SK-N-SH (cell line): ENCODE measurements at regions not wholly inside any gene's neighbourhood (a gene's known extent, or its start where the extent isn't known, plus 50 kb on each side); places are given as distances from the start of the nearest gene placed in this dataset.

ENCODE experiments used
- CTCF ChIA-PET: fragments of 300-600, 350-600 bp; formaldehyde crosslinking; extraction: SDS; loops from one replicate; lab custom pipeline; 2021; lab: Yijun Ruan, JAX
- POLR2A ChIA-PET: fragments of 350-600 bp; sonication (Branson Sonifier 250); formaldehyde crosslinking; extraction: SDS; loops from one replicate; lab custom pipeline; 2020; ENCODE audit warnings: antibody characterized with exemption, inconsistent platforms; lab: Yijun Ruan, JAX
- DNase-seq: peaks from one replicate; pipeline ENCODE4 v3.0.0; 2012
- H2AFZ ChIP-seq: fragments of 200-600 bp; sonication (generic); 2 replicates; pipeline ENCODE4 v1.8.1; 2016; ENCODE audit warnings: antibody characterized with exemption, mild to moderate bottlenecking, low read depth
- H3F3A ChIP-seq: fragments of 200-600 bp; sonication (generic); replicated peaks from 2 replicates; pipeline ENCODE3; 2016; ENCODE audit warnings: antibody characterized with exemption, mild to moderate bottlenecking; ENCODE audit not compliant: insufficient read depth
- H3K27ac ChIP-seq, 2 experiments: fragments of 200-500 bp in 1 of 2; fragments of 200-600 bp in 1 of 2; sonication (Bioruptor generic) in 1 of 2; sonication (generic), shearing (Covaris generic) in 1 of 2; 2 replicates each; pipeline versions ENCODE4 v1.5.1 to v1.6.1; 2014 to 2016; ENCODE audit warnings: low read depth in 2 of 2, inconsistent platforms in 1 of 2, low read length in 1 of 2, mild to moderate bottlenecking in 1 of 2, mixed read lengths in 1 of 2
- H3K27me3 ChIP-seq: fragments of 200-600 bp; sonication (generic), shearing (Covaris generic); 2 replicates; pipeline ENCODE4 v1.6.1; 2016; ENCODE audit warnings: mixed run types; ENCODE audit not compliant: insufficient read depth
- H3K36me3 ChIP-seq, 2 experiments: fragments of 200-500 bp in 1 of 2; fragments of 200-600 bp in 1 of 2; sonication (Bioruptor generic) in 1 of 2; sonication (generic) in 1 of 2; replicated peaks in 1 of 2; 2 replicates each; pipeline versions ENCODE3 to v1.5.1; 2014 to 2016; ENCODE audit warnings: low read length in 1 of 2, mild to moderate bottlenecking in 1 of 2; ENCODE audit not compliant: insufficient read depth in 2 of 2, control insufficient read depth in 1 of 2
- H3K4me1 ChIP-seq, 2 experiments: fragments of 200-500 bp in 1 of 2; fragments of 200-600 bp in 1 of 2; sonication (Bioruptor generic) in 1 of 2; sonication (generic), shearing (Covaris generic) in 1 of 2; 2 replicates each; pipeline versions ENCODE4 v1.5.1 to v1.6.1; 2014 to 2016; ENCODE audit warnings: low read depth in 1 of 2, low read length in 1 of 2, mixed run types in 1 of 2; ENCODE audit not compliant: insufficient read depth in 2 of 2, control insufficient read depth in 1 of 2
- H3K4me2 ChIP-seq: fragments of 200-600 bp; sonication (generic), shearing (Covaris generic); 2 replicates; pipeline ENCODE4 v1.6.1; 2017; ENCODE audit warnings: mixed run types
- H3K4me3 ChIP-seq, 2 experiments: fragments of 200-500 bp in 1 of 2; fragments of 200-600 bp in 1 of 2; sonication (Bioruptor generic) in 1 of 2; sonication (generic), shearing (Covaris generic) in 1 of 2; 2 replicates each; pipeline versions ENCODE4 v1.5.1 to v1.8.1; 2014 to 2016; ENCODE audit warnings: low read depth in 2 of 2, inconsistent platforms in 1 of 2, low read length in 1 of 2, mild to moderate bottlenecking in 1 of 2, mixed read lengths in 1 of 2, moderate library complexity in 1 of 2
- H3K79me2 ChIP-seq: fragments of 200-600 bp; sonication (generic); 2 replicates; pipeline ENCODE4 v1.8.1; 2017; ENCODE audit warnings: mild to moderate bottlenecking; ENCODE audit not compliant: insufficient read depth
- H3K9ac ChIP-seq: fragments of 200-600 bp; sonication (generic); 2 replicates; pipeline ENCODE4 v1.6.1; 2017; ENCODE audit warnings: mixed run types
- H3K9me2 ChIP-seq: fragments of 200-600 bp; sonication (generic); 2 replicates; pipeline ENCODE4 v1.6.1; 2017; ENCODE audit warnings: mixed run types
- H3K9me3 ChIP-seq: fragments of 200-600 bp; sonication (generic); 2 replicates; pipeline ENCODE4 v1.6.1; 2017; ENCODE audit warnings: mixed run types, mild to moderate bottlenecking, moderate library complexity
- H4K20me1 ChIP-seq: fragments of 200-600 bp; sonication (generic); 2 replicates; pipeline ENCODE4 v1.6.1; 2017; ENCODE audit warnings: mild to moderate bottlenecking, mixed run types; ENCODE audit not compliant: insufficient read depth
- CHD2 ChIP-seq: fragments of 150-350 bp; IDR thresholded peaks from 2 replicates; pipeline ENCODE4 v1.6.1; 2018; ENCODE audit warnings: low read length; ENCODE audit not compliant: partially characterized antibody
- CTCF ChIP-seq: fragments of 200-600 bp; sonication (generic); IDR thresholded peaks from 2 replicates; pipeline ENCODE4 v1.6.1; 2017; ENCODE audit warnings: antibody characterized with exemption, mild to moderate bottlenecking, moderate library complexity
- ELF1 ChIP-seq: IDR thresholded peaks from 2 replicates; pipeline ENCODE4 v1.4.0; 2012
- FOXJ3 ChIP-seq: sonication (generic); formaldehyde crosslinking; IDR thresholded peaks from 2 replicates; pipeline ENCODE4 v1.5.1; 2020; ENCODE audit warnings: mild to moderate bottlenecking, missing genetic modification reagents
- FOXM1 ChIP-seq: IDR thresholded peaks from 2 replicates; pipeline ENCODE4 v1.4.0; 2012; ENCODE audit warnings: low read depth, mild to moderate bottlenecking
- GATA2 ChIP-seq: sonication (generic); formaldehyde crosslinking; IDR thresholded peaks from 2 replicates; pipeline ENCODE4 v1.5.0; 2020; ENCODE audit warnings: mild to moderate bottlenecking, missing genetic modification reagents
- MAX ChIP-seq: IDR thresholded peaks from 2 replicates; pipeline ENCODE4 v1.4.0; 2012; ENCODE audit warnings: low read depth
- MXI1 ChIP-seq: IDR thresholded peaks from 2 replicates; pipeline ENCODE4 v1.6.1; 2012; ENCODE audit warnings: mild to moderate bottlenecking, low read depth, low read length, improper control_type of control experiment
- PBX3 ChIP-seq: IDR thresholded peaks from 2 replicates; pipeline ENCODE4; 2012
- RAD21 ChIP-seq: IDR thresholded peaks from 2 replicates; pipeline ENCODE4 v1.6.1; 2012; ENCODE audit warnings: mild to moderate bottlenecking, low read length
- RCOR1 ChIP-seq: fragments of 150-350 bp; IDR thresholded peaks from 2 replicates; pipeline ENCODE4 v1.6.1; 2017; ENCODE audit warnings: antibody characterized with exemption, low read length
- RXRA ChIP-seq: IDR thresholded peaks from 2 replicates; pipeline ENCODE4 v1.4.0; 2012; ENCODE audit warnings: low read depth, mild to moderate bottlenecking, borderline replicate concordance
- TEAD4 ChIP-seq: IDR thresholded peaks from 2 replicates; pipeline ENCODE4 v1.4.0; 2012; ENCODE audit warnings: mild to moderate bottlenecking, borderline replicate concordance; ENCODE audit not compliant: insufficient read depth
- YY1 ChIP-seq: IDR thresholded peaks from 2 replicates; pipeline ENCODE4 v1.4.0; 2012; ENCODE audit warnings: low read depth, mild to moderate bottlenecking
- ZBTB33 ChIP-seq: IDR thresholded peaks from 2 replicates; pipeline ENCODE4 v1.4.0; 2012; ENCODE audit warnings: low read depth, borderline replicate concordance
- WGBS: methylation state at CpG from one replicate; pipeline ENCODE4 v1.1.6; 2017; ENCODE audit warnings: low lambda C conversion rate; 5-methylcytosine and 5-hydroxymethylcytosine counted together

GRCh38 chrX:145949056-145949455, 131.4 kb downstream of the SLITRK2 start:
- no peak for TF ChIP-seq MXI1
- TF ChIP-seq ELF1 = no peak
- TF ChIP-seq CHD2 = no peak
- TF ChIP-seq GATA2 (CRISPR knock-in tag) = no peak
- TF ChIP-seq YY1 = no peak
- TF ChIP-seq FOXJ3 = no peak
- TF ChIP-seq ZBTB33 = no peak
- no peak overlapping the region for H2AFZ ChIP-seq
- no peaks in the 10 kb centered on the region for H3F3A ChIP-seq
- 0 out of 2 replicates have a peak, but pooled peaks cover 4% of the 10 kb centered on the region for H3K9me3 ChIP-seq
- H3K27ac ChIP-seq = no peak overlapping the region
- no peak for DNase-seq
- H3K4me1 ChIP-seq = no peaks in the 10 kb centered on the region
- no peaks in the 10 kb centered on the region for H4K20me1 ChIP-seq
- no peaks in the 10 kb centered on the region for H3K27me3 ChIP-seq
- H3K4me2 ChIP-seq = no peak overlapping the region
- WGBS = 0% methylated on average over 3 of the region's 3 CpGs
- no peak overlapping the region for H3K4me3 ChIP-seq
- no peaks in the 10 kb centered on the region for H3K36me3 ChIP-seq
- no peaks in the 10 kb centered on the region for H3K79me2 ChIP-seq
- no peaks in the 10 kb centered on the region for H3K9me2 ChIP-seq
- CTCF ChIA-PET = no interaction called here
- H3K9ac ChIP-seq = no peak overlapping the region
- POLR2A ChIA-PET = no interaction called here

GRCh38 chrX:145953628-145954027, 136.0 kb downstream of the SLITRK2 start:
- ChIA-PET CTCF (no interaction called here), POLR2A (no interaction called here)
- DNase-seq = no peak

More at GRCh38 chrX:145953628-145954027, 136.0 kb downstream of the SLITRK2 start:
- Histone ChIP-seq H3K9me2 (no peaks in the 10 kb centered on the region), H2AFZ (no peak overlapping the region), H3K27me3 (no peaks in the 10 kb centered on the region), H3K9ac (no peak overlapping the region), H3K9me3 (0 out of 2 replicates have a peak, but pooled peaks cover 4% of the 10 kb centered on the region), H3K79me2 (no peaks in the 10 kb centered on the region), H3K4me1 (no peaks in the 10 kb centered on the region), H3K4me3 (no peak overlapping the region), H3K36me3 (no peaks in the 10 kb centered on the region), H3K4me2 (no peak overlapping the region), H3F3A (no peaks in the 10 kb centered on the region), H4K20me1 (no peaks in the 10 kb centered on the region), H3K27ac (no peak overlapping the region)
- TF ChIP-seq GATA2 (CRISPR knock-in tag) (no peak), PBX3 (no peak), RCOR1 (no peak), RXRA (no peak), TEAD4 (no peak), MXI1 (no peak), RAD21 (no peak), FOXM1 (no peak), MAX (no peak), CTCF (no peak)
